ENCODE measurements at regions not wholly inside any gene's neighbourhood (a gene's known extent, or its start where the extent isn't known, plus 50 kb on each side); places are given as distances from the start of the nearest gene placed in this dataset.

GRCh38 chr4:3863841-3864741, 97.9 kb downstream of the ADRA2C start:
- ATAC-seq (no peak), FAIRE-seq (no peak), DNase-seq (ENCODE audit: low read depth, low spot score) (no peak)
- in situ Hi-C loops (cut with MboI), result no loop called here
- Histone ChIP-seq H3K9me3 (replicated peaks; ENCODE audit: control insufficient read depth, insufficient read depth, low read length) (no peaks in the 10 kb centered on the region), H2AFZ (ENCODE audit: control insufficient read depth, low read depth, low read length) (no peak overlapping the region), H3K4me1 (ENCODE audit: control insufficient read depth, insufficient read depth, low read length) (no peaks in the 10 kb centered on the region), H3K79me2 (ENCODE audit: control insufficient read depth, insufficient read depth, low read length) (no peaks in the 10 kb centered on the region), H3K27ac (ENCODE audit: control insufficient read depth, insufficient read depth) (no peak overlapping the region), H3K36me3 (ENCODE audit: control insufficient read depth in 2 of 2, insufficient read depth in 2 of 2, low read length in 1 of 2) (no peaks in the 10 kb centered on the region), H3K9ac (ENCODE audit: control insufficient read depth, insufficient read depth, low read length) (no peak overlapping the region), H4K20me1 (ENCODE audit: control insufficient read depth, insufficient read depth) (no peaks in the 10 kb centered on the region), H3K27me3 (replicated peaks in 1 of 2; ENCODE audit: control insufficient read depth in 2 of 2, insufficient read depth in 2 of 2, low read length in 1 of 2) (no peaks in the 10 kb centered on the region), H3K4me3 (no peak overlapping the region), H3K4me2 (ENCODE audit: control insufficient read depth, insufficient read depth) (no peak overlapping the region)
- 51% methylated on average over 33 of the region's 33 CpGs for WGBS (ENCODE audit: insufficient coverage, insufficient replicate concordance, low lambda C conversion rate, missing lambda C conversion rate)
- no TSS peak for BruUV-seq (replicated peaks)
- ChIA-PET RAD21 (ENCODE audit: unreplicated experiment) (no interaction called here), SMC1A (ENCODE audit: uncharacterized antibody, unreplicated experiment) (no interaction called here), CTCF (no interaction called here), POLR2A (no interaction called here)
- intact Hi-C loops (cut with micrococcal nuclease; ENCODE audit: unreplicated experiment), result no loop called here
- no peak for TF ChIP-seq WRNIP1 (IDR thresholded peaks at IDR 0.05; ENCODE audit: borderline replicate concordance, low read depth, low read length)
- TF ChIP-seq YBX1 (IDR thresholded peaks at IDR 0.05), result no peak
- no peak for TF ChIP-seq CHD4 (IDR thresholded peaks at IDR 0.05)
- no peak for TF ChIP-seq POLR2AphosphoS2 (IDR thresholded peaks at IDR 0.05; ENCODE audit: low read depth, low read length)
- no peak for TF ChIP-seq HDAC2 (IDR thresholded peaks at IDR 0.05)
- TF ChIP-seq CEBPB (IDR thresholded peaks at IDR 0.05; ENCODE audit: borderline replicate concordance in 1 of 2, low read depth in 2 of 2, low read length in 2 of 2), result no peak
- no peak for TF ChIP-seq NFIC (IDR thresholded peaks at IDR 0.05; ENCODE audit: low read depth, low read length)
- TF ChIP-seq IRF4 (IDR thresholded peaks at IDR 0.05; ENCODE audit: low read depth, low read length), result no peak
- TF ChIP-seq E2F4 (IDR thresholded peaks at IDR 0.05; ENCODE audit: low read depth, low read length), result no peak
- no peak for TF ChIP-seq ZNF622 (IDR thresholded peaks at IDR 0.05)
- no peak for TF ChIP-seq ZNF207 (IDR thresholded peaks at IDR 0.05; ENCODE audit: borderline replicate concordance)
- no peak for TF ChIP-seq ZZZ3 (IDR thresholded peaks at IDR 0.05; ENCODE audit: control insufficient read depth, insufficient read length, low read depth)
- TF ChIP-seq RELB (IDR thresholded peaks at IDR 0.05; ENCODE audit: low read depth), result no peak
- no peak for TF ChIP-seq RFX5 (IDR thresholded peaks at IDR 0.05; ENCODE audit: low read depth, low read length)
- TF ChIP-seq NR2C2 (IDR thresholded peaks at IDR 0.05; ENCODE audit: borderline replicate concordance, control insufficient read depth, insufficient read length, low read depth), result no peak
- TF ChIP-seq TARDBP (IDR thresholded peaks at IDR 0.05; ENCODE audit: borderline replicate concordance), result no peak
- no peak for TF ChIP-seq CUX1 (IDR thresholded peaks at IDR 0.05; ENCODE audit: insufficient replicate concordance, low read depth, low read length)
- no peak for TF ChIP-seq BRCA1 (IDR thresholded peaks at IDR 0.05; ENCODE audit: low read depth, low read length)

Measured in GM12878 (cell line).